BJ (cell line): ENCODE measurements at regions not wholly inside any gene's neighbourhood (a gene's known extent, or its start where the extent isn't known, plus 50 kb on each side); places are given as distances from the start of the nearest gene placed in this dataset.
A peak's percentile ranks its signal among the peaks of the same experiment; 100 is the strongest.

Experiments
- CTCF ChIA-PET: fragments of 350-600 bp; formaldehyde crosslinking; extraction: SDS; loops from one replicate; lab custom pipeline; 2021; ENCODE audit warnings: antibody characterized with exemption, inconsistent platforms; lab: Yijun Ruan, JAX
- POLR2A ChIA-PET: fragments of 300-600 bp; sonication (Branson Sonifier 250); formaldehyde crosslinking; extraction: SDS; loops from one replicate; lab custom pipeline; 2021; ENCODE audit warnings: antibody characterized with exemption; lab: Charles Lee
- DNase-seq: peaks from one replicate; pipeline ENCODE4 v3.0.0-alpha.2; 2011; ENCODE audit warnings: low read depth
- H3K27me3 ChIP-seq: 2 replicates; pipeline ENCODE4 v1.6.0; 2011; ENCODE audit warnings: low read length; ENCODE audit not compliant: control insufficient read depth, insufficient read depth
- H3K36me3 ChIP-seq: 2 replicates; pipeline ENCODE4 v1.5.1; 2011; ENCODE audit warnings: low read length; ENCODE audit not compliant: control insufficient read depth, insufficient read depth
- H3K4me3 ChIP-seq: 2 replicates; pipeline ENCODE4 v1.5.1; 2011; ENCODE audit warnings: low read depth, mild to moderate bottlenecking, control low read depth, low read length
- TF ChIP-seq, protein P1 (sequence below): IDR thresholded peaks from 2 replicates; pipeline ENCODE4 v1.5.1; 2011; ENCODE audit warnings: low read depth, mild to moderate bottlenecking, control low read depth, inconsistent platforms, low read length, moderate library complexity; ENCODE audit not compliant: insufficient read depth

DNA sequence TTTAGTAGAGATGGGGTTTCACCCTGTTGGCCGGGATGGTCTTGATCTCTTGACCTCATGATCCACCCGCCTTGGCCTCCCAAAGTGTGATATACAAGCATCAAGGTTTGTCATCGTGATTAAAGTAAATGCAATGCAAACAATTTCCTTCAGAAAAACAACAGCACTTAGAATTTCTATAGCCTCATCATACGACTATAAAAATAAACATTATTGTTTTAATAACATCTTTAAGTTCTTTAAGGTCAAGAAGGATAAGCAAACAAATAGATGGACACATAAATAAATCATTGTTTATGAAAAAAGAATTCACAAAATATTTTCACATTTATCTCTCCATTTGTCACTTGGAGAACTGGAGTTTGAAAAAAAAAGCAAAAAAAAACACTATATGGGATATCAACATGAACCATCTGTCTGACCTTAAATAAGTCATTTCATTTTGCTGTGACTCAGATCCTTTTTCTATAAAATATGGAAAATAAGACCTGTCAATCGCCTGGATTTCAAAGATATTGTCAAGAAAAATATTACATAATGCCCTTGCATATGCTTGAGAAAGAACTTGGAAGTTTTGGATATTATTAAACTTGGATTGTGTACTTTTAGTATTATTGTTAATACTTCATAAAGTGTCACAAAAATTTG, 642.0 kb upstream of the KCNMB2 start:
- Histone ChIP-seq H3K36me3 (no peaks in the 10 kb centered on the region), H3K27me3 (no peaks in the 10 kb centered on the region), H3K4me3 (no peak overlapping the region)
- POLR2A ChIA-PET: no interaction called here
- TF ChIP-seq, protein P1, sequence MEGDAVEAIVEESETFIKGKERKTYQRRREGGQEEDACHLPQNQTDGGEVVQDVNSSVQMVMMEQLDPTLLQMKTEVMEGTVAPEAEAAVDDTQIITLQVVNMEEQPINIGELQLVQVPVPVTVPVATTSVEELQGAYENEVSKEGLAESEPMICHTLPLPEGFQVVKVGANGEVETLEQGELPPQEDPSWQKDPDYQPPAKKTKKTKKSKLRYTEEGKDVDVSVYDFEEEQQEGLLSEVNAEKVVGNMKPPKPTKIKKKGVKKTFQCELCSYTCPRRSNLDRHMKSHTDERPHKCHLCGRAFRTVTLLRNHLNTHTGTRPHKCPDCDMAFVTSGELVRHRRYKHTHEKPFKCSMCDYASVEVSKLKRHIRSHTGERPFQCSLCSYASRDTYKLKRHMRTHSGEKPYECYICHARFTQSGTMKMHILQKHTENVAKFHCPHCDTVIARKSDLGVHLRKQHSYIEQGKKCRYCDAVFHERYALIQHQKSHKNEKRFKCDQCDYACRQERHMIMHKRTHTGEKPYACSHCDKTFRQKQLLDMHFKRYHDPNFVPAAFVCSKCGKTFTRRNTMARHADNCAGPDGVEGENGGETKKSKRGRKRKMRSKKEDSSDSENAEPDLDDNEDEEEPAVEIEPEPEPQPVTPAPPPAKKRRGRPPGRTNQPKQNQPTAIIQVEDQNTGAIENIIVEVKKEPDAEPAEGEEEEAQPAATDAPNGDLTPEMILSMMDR: no peak
- DNase-seq: no peak
- CTCF ChIA-PET: interaction anchor here (0.7 kb wide), 1 partner anchor 845 kb away, joined by 3 read pairs; no protein-coding TSS in a partner anchor

DNA sequence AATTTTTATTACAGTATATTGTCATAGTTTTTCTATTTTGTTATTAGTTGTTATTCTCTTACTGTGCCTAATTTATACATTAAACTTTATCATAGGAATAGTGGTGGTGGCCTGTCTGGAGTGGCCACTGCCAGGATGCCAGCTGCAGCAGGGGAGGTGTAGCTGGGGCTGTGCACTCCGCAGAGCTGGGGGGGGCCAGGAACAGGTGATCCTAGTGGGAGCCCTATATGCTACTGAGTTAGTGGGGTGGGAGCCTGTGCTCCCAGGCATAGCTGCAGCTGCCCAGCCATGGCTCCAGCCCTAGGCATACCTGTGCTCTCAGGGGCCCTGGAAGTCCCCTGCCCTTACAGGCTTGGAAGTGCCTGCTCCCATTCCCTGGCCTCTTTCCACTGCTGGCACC, 638.1 kb upstream of the KCNMB2 start:
- Histone ChIP-seq H3K4me3 (no peak overlapping the region), H3K27me3 (no peaks in the 10 kb centered on the region), H3K36me3 (no peaks in the 10 kb centered on the region)
- DNase-seq: no peak
- TF ChIP-seq, protein P1: no peak
- POLR2A ChIA-PET: no interaction called here
- CTCF ChIA-PET: interaction anchor here (0.6 kb wide), 1 partner anchor 67 kb away, joined by 3 read pairs; no protein-coding TSS in a partner anchor

- ChIA-PET CTCF (interaction anchor here (0.6 to 1.1 kb wide), 2 partner anchors 13 to 48 kb away, joined by 3 read pairs; no protein-coding TSS in a partner anchor), POLR2A (no interaction called here)
These were observed 636.8 kb upstream of the KCNMB2 start for GRCh38 chr3:177899275-177900067.

GRCh38 chr3:177902876-177903275, 633.4 kb upstream of the KCNMB2 start:
- no peaks in the 10 kb centered on the region for H3K27me3 ChIP-seq
- POLR2A ChIA-PET: no interaction called here
- DNase-seq: no peak
- TF ChIP-seq, protein P1: no peak
- CTCF ChIA-PET: no interaction called here
- H3K4me3 ChIP-seq: no peak overlapping the region
- no peaks in the 10 kb centered on the region for H3K36me3 ChIP-seq

More at GRCh38 chr3:177899275-177900067, 636.8 kb upstream of the KCNMB2 start:
- H3K4me3 ChIP-seq: no peak overlapping the region
- TF ChIP-seq, protein P1: no peak
- DNase-seq: no peak
- H3K27me3 ChIP-seq: no peaks in the 10 kb centered on the region
- no peaks in the 10 kb centered on the region for H3K36me3 ChIP-seq

DNA sequence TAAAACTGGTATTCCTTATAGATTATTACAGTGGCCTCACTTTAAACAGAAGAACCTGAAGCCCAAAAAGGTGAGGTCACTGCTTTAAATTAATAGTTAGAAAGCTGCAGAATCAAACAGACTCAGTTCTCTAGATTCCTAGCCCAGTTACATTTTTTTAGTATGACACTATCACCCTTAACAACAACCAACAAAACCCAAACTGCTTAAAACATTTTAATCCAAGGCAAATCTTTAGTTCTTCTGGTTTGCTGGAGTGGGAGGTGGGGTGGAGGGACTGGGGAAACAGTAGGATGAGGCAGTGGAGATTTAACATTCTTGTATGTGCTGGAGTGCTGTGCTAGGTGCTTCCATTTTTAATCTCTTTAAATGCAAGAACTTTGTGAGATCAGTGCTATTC, 631.6 kb upstream of the KCNMB2 start:
- Histone ChIP-seq H3K27me3 (no peaks in the 10 kb centered on the region), H3K36me3 (no peaks in the 10 kb centered on the region), H3K4me3 (no peak overlapping the region)
- ChIA-PET CTCF (no interaction called here), POLR2A (interaction anchor here (0.7 kb wide), 1 partner anchor 64 kb away, joined by 4 read pairs; no protein-coding TSS in a partner anchor)
- TF ChIP-seq, protein P1: no peak
- peak; percentile 37 for DNase-seq
